Jurkat, Clone E6-1 (cell line): ENCODE measurements at regions not wholly inside any gene's neighbourhood (a gene's known extent, or its start where the extent isn't known, plus 50 kb on each side); places are given as distances from the start of the nearest gene placed in this dataset.
"Not testable (repeated sequence)": the region's sequence is repeated elsewhere in the genome, so short reads cannot be mapped to it uniquely, and the experiment has no call there.

Experiments
- DNase-seq: peaks from one replicate; pipeline ENCODE4 v3.0.0-alpha.2; 2011; ENCODE audit warnings: low read depth, low spot score
- H3K4me3 ChIP-seq: 2 replicates; pipeline ENCODE4 v1.5.1; 2011; ENCODE audit warnings: mild to moderate bottlenecking, low read length, control low read depth, moderate library complexity

- no peak for DNase-seq
- no peak overlapping the region for H3K4me3 ChIP-seq
Observed at GRCh38 chr3:15940641-15941040, 142.9 kb upstream of the ANKRD28 start.

- H3K4me3 ChIP-seq, DNase-seq: not testable (repeated sequence)
Observed at GRCh38 chr3:15941457-15941856, 143.7 kb upstream of the ANKRD28 start.

- DNase-seq, result no peak
- H3K4me3 ChIP-seq, result no peak overlapping the region
Observed at GRCh38 chr3:15941958-15942357, 144.2 kb upstream of the ANKRD28 start.

- no peak overlapping the region for H3K4me3 ChIP-seq
- DNase-seq, result no peak
Observed at GRCh38 chr3:15942462-15942861, 144.7 kb upstream of the ANKRD28 start.

- no peak for DNase-seq
Observed at GRCh38 chr3:15942936-15943335, 145.2 kb upstream of the ANKRD28 start.

GRCh38 chr3:15948388-15948787, 150.6 kb upstream of the ANKRD28 start:
- DNase-seq, result no peak
- H3K4me3 ChIP-seq, result no peak overlapping the region

More at GRCh38 chr3:15942936-15943335, 145.2 kb upstream of the ANKRD28 start:
- no peak overlapping the region for H3K4me3 ChIP-seq

GRCh38 chr3:15952543-15953175, 154.9 kb upstream of the ANKRD28 start:
- no peak overlapping the region for H3K4me3 ChIP-seq
- no peak for DNase-seq

- H3K4me3 ChIP-seq, result no peak overlapping the region
- peak; percentile 33 for DNase-seq
Observed at GRCh38 chr3:15953841-15954240, 156.1 kb upstream of the ANKRD28 start.

GRCh38 chr3:15955968-15956367, 158.2 kb upstream of the ANKRD28 start:
- no peak overlapping the region for H3K4me3 ChIP-seq
- no peak for DNase-seq

- no peak overlapping the region for H3K4me3 ChIP-seq
- no peak for DNase-seq
Observed at GRCh38 chr3:15958692-15959433, 161.1 kb upstream of the ANKRD28 start.

- H3K4me3 ChIP-seq, result no peak overlapping the region
- DNase-seq, result no peak
Observed at GRCh38 chr3:15959434-15959811, 161.6 kb upstream of the ANKRD28 start.

- DNase-seq, result no peak
- no peak overlapping the region for H3K4me3 ChIP-seq
Observed at GRCh38 chr3:15964605-15965442, 167.0 kb upstream of the ANKRD28 start.

GRCh38 chr3:15967577-15967976, 169.8 kb upstream of the ANKRD28 start:
- no peak for DNase-seq
- no peak overlapping the region for H3K4me3 ChIP-seq

- no peak overlapping the region for H3K4me3 ChIP-seq
- no peak for DNase-seq
Observed at GRCh38 chr3:15969874-15970640, 172.3 kb upstream of the ANKRD28 start.

- no peak for DNase-seq
- H3K4me3 ChIP-seq, result no peak overlapping the region
Observed at GRCh38 chr3:15973414-15973813, 175.6 kb upstream of the ANKRD28 start.

GRCh38 chr3:15973940-15974339, 176.2 kb upstream of the ANKRD28 start:
- no peak overlapping the region for H3K4me3 ChIP-seq
- no peak for DNase-seq

GRCh38 chr3:15974647-15975046, 176.9 kb upstream of the ANKRD28 start:
- DNase-seq, result peak; percentile 11
- no peak overlapping the region for H3K4me3 ChIP-seq

GRCh38 chr3:15976524-15976923, 178.7 kb upstream of the ANKRD28 start:
- no peak for DNase-seq
- H3K4me3 ChIP-seq, result no peak overlapping the region

GRCh38 chr3:15977090-15977489, 179.3 kb upstream of the ANKRD28 start:
- no peak for DNase-seq
- no peak overlapping the region for H3K4me3 ChIP-seq
